B cell (primary cell): ENCODE measurements at regions not wholly inside any gene's neighbourhood (a gene's known extent, or its start where the extent isn't known, plus 50 kb on each side); places are given as distances from the start of the nearest gene placed in this dataset.

Source experiments
- ATAC-seq: fragments of 200-7000 bp; cut with Tn5 transposase; one replicate; pipeline ENCODE4 v1.10.0; 2021; ENCODE audit warnings: low read depth, mild to moderate bottlenecking, moderate number of reproducible peaks, moderate library complexity
- CTCF ChIA-PET: fragments of 350-600 bp; sonication (Branson Sonifier 250); formaldehyde crosslinking; loops from one replicate; lab custom pipeline; 2021; ENCODE audit warnings: antibody characterized with exemption, inconsistent platforms; lab: Charles Lee
- POLR2A ChIA-PET: fragments of 350-600 bp; sonication (Branson Sonifier 250); formaldehyde crosslinking; loops from one replicate; lab custom pipeline; 2021; ENCODE audit warnings: antibody characterized with exemption; lab: Charles Lee
- DNase-seq: peaks from one replicate; pipeline ENCODE4 v3.0.0; 2013
- H2AFZ ChIP-seq: 2 replicates; pipeline ENCODE4 v1.6.1; 2012; ENCODE audit warnings: mild to moderate bottlenecking, low read depth, low read length; ENCODE audit not compliant: insufficient read depth, poor library complexity, severe bottlenecking
- H3K27ac ChIP-seq, 2 donors: 1 replicate in 1 of 2; 2 replicates in 1 of 2; pipeline ENCODE4 v1.5.1; 2012 to 2013; ENCODE audit warnings: low read length in 2 of 2, mild to moderate bottlenecking in 2 of 2, moderate library complexity in 1 of 2
- H3K27me3 ChIP-seq, 4 experiments: fragments of 200-600 bp in 1 of 4; sonication (generic) in 1 of 4; replicated peaks in 1 of 4; 1 replicate in 2 of 4; 2 replicates in 2 of 4; pipeline versions ENCODE4 v1.6.1 to v1.7.0; 2013 to 2016; ENCODE audit warnings: low read length in 3 of 4, mild to moderate bottlenecking in 2 of 4, mixed read lengths in 1 of 4, moderate library complexity in 1 of 4; ENCODE audit not compliant: insufficient read depth in 4 of 4, control insufficient read depth in 3 of 4; ENCODE audit errors: control extremely low read depth in 1 of 4
- H3K36me3 ChIP-seq, 2 experiments: replicated peaks in 1 of 2; 1 replicate in 1 of 2; 2 replicates in 1 of 2; pipeline versions ENCODE4 v1.6.1 to v1.7.1; 2013; ENCODE audit warnings: low read length in 1 of 2; ENCODE audit not compliant: insufficient read depth in 2 of 2, control insufficient read depth in 1 of 2; ENCODE audit errors: control extremely low read depth in 1 of 2, extremely low read depth in 1 of 2
- H3K4me1 ChIP-seq, 2 donors: fragments of 200-600 bp in 1 of 2; sonication (generic) in 1 of 2; 1 replicate in 1 of 2; 2 replicates in 1 of 2; pipeline versions ENCODE4 v1.5.1 to v1.6.1; 2013 to 2017; ENCODE audit warnings: low read length in 2 of 2; ENCODE audit not compliant: control insufficient read depth in 2 of 2, insufficient read depth in 2 of 2
- H3K4me2 ChIP-seq: replicated peaks from 2 replicates; pipeline ENCODE3; 2012; ENCODE audit warnings: mild to moderate bottlenecking, low read depth, low read length; ENCODE audit not compliant: poor library complexity, severe bottlenecking
- H3K4me3 ChIP-seq, 5 experiments: fragments of 200-600 bp in 1 of 5; sonication (generic) in 1 of 5; 1 replicate in 3 of 5; 2 replicates in 2 of 5; pipeline versions ENCODE4 v1.5.1 to v1.7.0; 2011 to 2016; ENCODE audit warnings: low read length in 4 of 5, mild to moderate bottlenecking in 4 of 5, low read depth in 2 of 5, control low read depth in 1 of 5, moderate library complexity in 1 of 5; ENCODE audit not compliant: insufficient read depth in 1 of 5; ENCODE audit errors: control extremely low read depth in 1 of 5, extremely low read depth in 1 of 5
- H3K79me2 ChIP-seq: fragments of 200-600 bp; sonication (generic); one replicate; pipeline ENCODE4 v1.6.0; 2016; ENCODE audit warnings: low read length; ENCODE audit not compliant: control insufficient read depth, insufficient read depth
- H3K9ac ChIP-seq: fragments of 200-600 bp; sonication (generic); 2 replicates; pipeline ENCODE4 v1.6.1; 2017; ENCODE audit warnings: mild to moderate bottlenecking, low read length, moderate library complexity
- H3K9me3 ChIP-seq, 3 donors: one replicate each; pipeline versions ENCODE4 v1.6.1 to v1.7.1; 2013; ENCODE audit warnings: low read length in 2 of 3; ENCODE audit not compliant: control insufficient read depth in 2 of 3, insufficient read depth in 1 of 3; ENCODE audit errors: control extremely low read depth in 1 of 3
- H4K20me1 ChIP-seq: 2 replicates; pipeline ENCODE4 v1.6.0; 2012; ENCODE audit warnings: mild to moderate bottlenecking, low read length; ENCODE audit not compliant: insufficient read depth, control insufficient read depth, poor library complexity, severe bottlenecking
- H3K27ac Mint-ChIP-seq: one replicate; pipeline ENCODE4 v1.8.0; 2021; ENCODE audit warnings: mixed read lengths
- H3K27me3 Mint-ChIP-seq: one replicate; pipeline ENCODE4 v1.8.0; 2021; ENCODE audit warnings: mixed read lengths
- H3K4me1 Mint-ChIP-seq: one replicate; pipeline ENCODE4 v1.8.0; 2021; ENCODE audit warnings: mixed read lengths
- H3K4me3 Mint-ChIP-seq: one replicate; pipeline ENCODE4 v1.8.0; 2021; ENCODE audit warnings: mixed read lengths
- H3K9me3 Mint-ChIP-seq: one replicate; pipeline ENCODE4 v1.8.0; 2022; ENCODE audit warnings: mixed read lengths; ENCODE audit not compliant: insufficient read depth
- CTCF ChIP-seq: fragments of 200-600 bp; IDR thresholded peaks from one replicate; pipeline ENCODE4 v1.8.0; 2022; ENCODE audit warnings: antibody characterized with exemption, mild to moderate bottlenecking
- EZH2 ChIP-seq: IDR thresholded peaks from 2 replicates; pipeline ENCODE4 v1.6.1; 2012; ENCODE audit warnings: borderline replicate concordance, low read depth, mild to moderate bottlenecking, moderate library complexity, low read length; ENCODE audit not compliant: insufficient read depth, poor library complexity, severe bottlenecking
- WGBS: methylation state at CpG from one replicate; pipeline ENCODE4 v1.1.5; 2013; ENCODE audit warnings: missing lambda C conversion rate; ENCODE audit not compliant: insufficient coverage; 5-methylcytosine and 5-hydroxymethylcytosine counted together
- intact Hi-C: fragments of 100-400 bp; cut with micrococcal nuclease; formaldehyde crosslinking; loops from one replicate; pipeline ENCODE4 v1.10.0; 2022

DNA sequence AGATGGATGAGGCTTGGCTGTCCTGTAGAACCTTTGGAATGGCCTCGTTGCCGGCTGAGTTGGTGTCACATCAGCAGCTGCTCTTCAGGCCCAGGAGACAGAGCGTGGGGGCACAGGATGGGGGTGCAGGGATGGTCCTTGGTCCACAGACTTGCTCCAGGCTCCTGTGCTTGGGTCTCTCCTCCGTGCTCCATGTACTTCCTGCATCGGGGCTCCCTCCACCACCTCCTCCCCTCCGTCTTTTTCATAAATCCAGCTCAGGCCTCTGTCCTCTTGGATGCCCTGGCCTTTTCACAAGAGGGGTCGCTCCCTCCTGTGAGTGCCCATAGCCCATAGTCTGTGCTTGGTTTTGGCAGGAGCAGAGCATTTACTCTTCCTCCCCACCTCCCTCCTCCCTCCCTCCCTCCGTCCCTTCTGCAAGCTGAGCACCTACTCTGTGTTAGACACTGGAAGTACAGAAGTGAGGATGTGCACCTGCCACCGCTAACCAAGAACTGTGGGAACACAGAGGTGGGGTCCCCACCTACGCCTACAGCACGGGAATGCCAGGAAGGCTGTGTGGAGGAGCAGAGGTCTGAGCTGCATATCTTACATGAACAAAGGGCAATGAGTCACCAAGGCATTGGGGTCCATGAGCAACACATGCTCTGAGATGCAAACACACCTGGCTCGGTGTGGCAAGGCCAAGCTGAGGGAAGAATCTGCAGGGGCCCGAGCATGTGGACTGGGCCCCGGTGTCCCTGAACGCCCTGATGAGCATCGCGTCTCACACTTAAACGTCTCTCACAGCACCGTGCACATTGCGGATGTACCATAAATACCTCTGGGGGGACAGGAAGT is 458.7 kb upstream of the HS6ST1 start:
- Histone ChIP-seq H3K4me2 (no peak overlapping the region), H3K4me1 (no peaks in the 10 kb centered on the region), H3K4me3 (no peak overlapping the region), H3K9me3 (no peaks in the 10 kb centered on the region), H3K79me2 (no peaks in the 10 kb centered on the region), H3K27me3 (peaks cover 0 to 3% (median 0%) of the 10 kb centered on the region in 4 experiments), H3K27ac (no peak overlapping the region), H3K36me3 (no peaks in the 10 kb centered on the region), H3K9ac (no peak overlapping the region), H4K20me1 (no peaks in the 10 kb centered on the region), H2AFZ (no peak overlapping the region)
- CTCF ChIA-PET: no interaction called here
- H3K9me3 Mint-ChIP-seq: no peaks in the 10 kb centered on the region
- WGBS: 93% methylated on average over 19 of the region's 20 CpGs
- TF ChIP-seq CTCF (no peak), EZH2 (no peak)
- H3K27me3 Mint-ChIP-seq: no peaks in the 10 kb centered on the region
- no peak overlapping the region for H3K4me3 Mint-ChIP-seq
- POLR2A ChIA-PET: no interaction called here
- DNase-seq: no peak
- H3K27ac Mint-ChIP-seq: no peak overlapping the region
- no peak for ATAC-seq
- no peaks in the 10 kb centered on the region for H3K4me1 Mint-ChIP-seq
- intact Hi-C loops: no loop called here

GRCh38 chr2:128778843-128779242 is 460.2 kb upstream of the HS6ST1 start:
- Mint-ChIP-seq H3K9me3 (no peaks in the 10 kb centered on the region), H3K27ac (no peak overlapping the region), H3K4me3 (no peak overlapping the region), H3K4me1 (no peaks in the 10 kb centered on the region), H3K27me3 (no peaks in the 10 kb centered on the region)
- POLR2A ChIA-PET: no interaction called here
- no peak for TF ChIP-seq EZH2
- no peak for TF ChIP-seq CTCF
- Histone ChIP-seq H4K20me1 (no peaks in the 10 kb centered on the region), H3K4me1 (no peaks in the 10 kb centered on the region), H3K27ac (no peak overlapping the region), H3K9ac (no peak overlapping the region), H3K79me2 (no peaks in the 10 kb centered on the region), H2AFZ (no peak overlapping the region), H3K4me3 (no peak overlapping the region), H3K27me3 (peaks cover 0 to 3% (median 0%) of the 10 kb centered on the region in 4 experiments), H3K36me3 (no peaks in the 10 kb centered on the region), H3K9me3 (no peaks in the 10 kb centered on the region), H3K4me2 (no peak overlapping the region)
- CTCF ChIA-PET: no interaction called here
- intact Hi-C loops: no loop called here
- DNase-seq (no peak), ATAC-seq (no peak)
- no CpG with 5 or more reads among the region's 2 CpGs for WGBS
